ENCODE measurements at regions not wholly inside any gene's neighbourhood (a gene's known extent, or its start where the extent isn't known, plus 50 kb on each side); places are given as distances from the start of the nearest gene placed in this dataset.

- H3K9me3 Mint-ChIP-seq: no peaks in the 10 kb centered on the region
- DNase-seq (ENCODE audit: low spot score in 2 of 2) (no peak), ATAC-seq (no peak)
- H3K27ac Mint-ChIP-seq: no peak overlapping the region
- H3K36me3 Mint-ChIP-seq: no peaks in the 10 kb centered on the region
Measured at GRCh38 chr16:54454616-54455015, 168.0 kb upstream of the IRX3 start.

GRCh38 chr16:54453871-54454270 lies 167.3 kb upstream of the IRX3 start:
- ATAC-seq: no peak
- no peaks in the 10 kb centered on the region for H3K36me3 Mint-ChIP-seq

GRCh38 chr16:54447576-54448440 lies 161.2 kb upstream of the IRX3 start:
- Mint-ChIP-seq H3K27ac (no peak overlapping the region), H3K9me3 (no peaks in the 10 kb centered on the region), H3K36me3 (no peaks in the 10 kb centered on the region)
- ATAC-seq (peak; percentile 41 to 49), DNase-seq (ENCODE audit: low spot score in 2 of 2) (no peak)

More at GRCh38 chr16:54453871-54454270, 167.3 kb upstream of the IRX3 start:
- no peaks in the 10 kb centered on the region for H3K9me3 Mint-ChIP-seq
- H3K27ac Mint-ChIP-seq: peak overlapping the region in 1 of 2 donors; percentile 47
- DNase-seq (ENCODE audit: low spot score in 2 of 2): no peak

- no peak for ATAC-seq
- Mint-ChIP-seq H3K9me3 (no peaks in the 10 kb centered on the region), H3K36me3 (no peaks in the 10 kb centered on the region), H3K27ac (no peak overlapping the region)
- DNase-seq (ENCODE audit: low spot score in 2 of 2): no peak
Measured at GRCh38 chr16:54446639-54447038, 160.1 kb upstream of the IRX3 start.

- DNase-seq (ENCODE audit: low spot score in 2 of 2) (no peak), ATAC-seq (no peak)
- H3K27ac Mint-ChIP-seq: no peak overlapping the region
- no peaks in the 10 kb centered on the region for H3K9me3 Mint-ChIP-seq
- H3K36me3 Mint-ChIP-seq: no peaks in the 10 kb centered on the region
Measured at GRCh38 chr16:54444851-54445458, 158.4 kb upstream of the IRX3 start.

- Mint-ChIP-seq H3K9me3 (peaks cover 3 to 5% of the 10 kb centered on the region in 2 donors), H3K27ac (no peak overlapping the region), H3K36me3 (no peaks in the 10 kb centered on the region)
- no peak for DNase-seq (ENCODE audit: low spot score in 2 of 2)
- no peak for ATAC-seq
Measured at GRCh38 chr16:54443839-54444238, 157.3 kb upstream of the IRX3 start.

GRCh38 chr16:54443352-54443751 lies 156.8 kb upstream of the IRX3 start:
- peaks cover 7 to 10% of the 10 kb centered on the region in 2 donors for H3K9me3 Mint-ChIP-seq
- no peak overlapping the region for H3K27ac Mint-ChIP-seq
- ATAC-seq: no peak
- no peaks in the 10 kb centered on the region for H3K36me3 Mint-ChIP-seq
- DNase-seq (ENCODE audit: low spot score in 2 of 2): no peak

GRCh38 chr16:54442864-54443263 lies 156.3 kb upstream of the IRX3 start:
- Mint-ChIP-seq H3K9me3 (peaks cover 7 to 14% of the 10 kb centered on the region in 2 donors), H3K36me3 (peaks cover 0 to 4% of the 10 kb centered on the region in 2 donors), H3K27ac (no peak overlapping the region)
- DNase-seq (ENCODE audit: low spot score in 2 of 2) (no peak), ATAC-seq (no peak)

- DNase-seq (ENCODE audit: low spot score in 2 of 2) (no peak), ATAC-seq (no peak)
- Mint-ChIP-seq H3K27ac (no peak overlapping the region), H3K36me3 (peaks cover 0 to 10% of the 10 kb centered on the region in 2 donors), H3K9me3 (peaks cover 17 to 18% of the 10 kb centered on the region in 2 donors)
Measured at GRCh38 chr16:54438469-54438868, 151.9 kb upstream of the IRX3 start.

GRCh38 chr16:54437921-54438320 lies 151.3 kb upstream of the IRX3 start:
- peaks cover 17 to 18% of the 10 kb centered on the region in 2 donors for H3K9me3 Mint-ChIP-seq
- no peak overlapping the region for H3K27ac Mint-ChIP-seq
- ATAC-seq (no peak), DNase-seq (ENCODE audit: low spot score in 2 of 2) (no peak)
- H3K36me3 Mint-ChIP-seq: peaks cover 0 to 10% of the 10 kb centered on the region in 2 donors

- Mint-ChIP-seq H3K36me3 (peaks cover 0 to 10% of the 10 kb centered on the region in 2 donors), H3K9me3 (peaks cover 17 to 18% of the 10 kb centered on the region in 2 donors), H3K27ac (no peak overlapping the region)
- ATAC-seq: no peak
- DNase-seq (ENCODE audit: low spot score in 2 of 2): no peak
Measured at GRCh38 chr16:54437401-54437800, 150.8 kb upstream of the IRX3 start.

- Mint-ChIP-seq H3K9me3 (peaks cover 18% of the 10 kb centered on the region in 2 donors), H3K36me3 (peaks cover 2 to 10% of the 10 kb centered on the region in 2 donors), H3K27ac (no peak overlapping the region)
- DNase-seq (ENCODE audit: low spot score in 2 of 2) (no peak), ATAC-seq (no peak)
Measured at GRCh38 chr16:54436346-54436745, 149.8 kb upstream of the IRX3 start.

- no peak for DNase-seq (ENCODE audit: low spot score in 2 of 2)
- peaks cover 8 to 23% of the 10 kb centered on the region in 2 donors for H3K36me3 Mint-ChIP-seq
- H3K9me3 Mint-ChIP-seq: peaks cover 22 to 31% of the 10 kb centered on the region in 2 donors
Measured at GRCh38 chr16:54434859-54435258, 148.3 kb upstream of the IRX3 start.

GRCh38 chr16:54432897-54433229 lies 146.3 kb upstream of the IRX3 start:
- peaks cover 8 to 27% of the 10 kb centered on the region in 2 donors for H3K36me3 Mint-ChIP-seq
- no peak overlapping the region for H3K27ac Mint-ChIP-seq
- no peak for DNase-seq (ENCODE audit: low spot score in 2 of 2)
- ATAC-seq: no peak
- peaks cover 17 to 24% of the 10 kb centered on the region in 2 donors for H3K9me3 Mint-ChIP-seq

More at GRCh38 chr16:54434859-54435258, 148.3 kb upstream of the IRX3 start:
- H3K27ac Mint-ChIP-seq: no peak overlapping the region
- ATAC-seq: no peak

GRCh38 chr16:54431997-54432896 lies 145.7 kb upstream of the IRX3 start:
- no peak for ATAC-seq
- DNase-seq (ENCODE audit: low spot score in 2 of 2): no peak
- Mint-ChIP-seq H3K9me3 (peaks cover 15 to 23% of the 10 kb centered on the region in 2 donors), H3K27ac (no peak overlapping the region), H3K36me3 (peaks cover 8 to 25% of the 10 kb centered on the region in 2 donors)

GRCh38 chr16:54431041-54431996 lies 144.7 kb upstream of the IRX3 start:
- Mint-ChIP-seq H3K27ac (no peak overlapping the region), H3K36me3 (peaks cover 8 to 25% of the 10 kb centered on the region in 2 donors), H3K9me3 (peaks cover 15 to 20% of the 10 kb centered on the region in 2 donors)
- DNase-seq (ENCODE audit: low spot score in 2 of 2) (no peak), ATAC-seq (no peak)

Data from activated naive CD4-positive, alpha-beta T cell treated with anti-CD3 and anti-CD28 coated beads, Interleukin-2, amount 50 U/mL, for 72 hours (primary cell).